IPS DF 6.9 (cell line): ENCODE measurements at regions not wholly inside any gene's neighbourhood (a gene's known extent, or its start where the extent isn't known, plus 50 kb on each side); places are given as distances from the start of the nearest gene placed in this dataset.
"Not testable (repeated sequence)": the region's sequence is repeated elsewhere in the genome, so short reads cannot be mapped to it uniquely, and the experiment has no call there.

ENCODE experiments used
- DNase-seq: peaks from one replicate; pipeline ENCODE4 v3.0.0-alpha.2; 2013; ENCODE audit warnings: low read depth, low spot score
- H3K27ac ChIP-seq: one replicate; pipeline ENCODE4 v1.5.1; 2013; ENCODE audit warnings: low read length, control low read depth
- H3K27me3 ChIP-seq: 2 replicates; pipeline ENCODE4 v1.6.1; 2013; ENCODE audit warnings: mild to moderate bottlenecking, low read length; ENCODE audit not compliant: control insufficient read depth, insufficient read depth
- H3K36me3 ChIP-seq: 2 replicates; pipeline ENCODE4 v1.6.1; 2013; ENCODE audit warnings: low read length; ENCODE audit not compliant: control insufficient read depth, insufficient read depth
- H3K4me1 ChIP-seq: 2 replicates; pipeline ENCODE4 v1.6.1; 2013; ENCODE audit warnings: low read length; ENCODE audit not compliant: control insufficient read depth, insufficient read depth
- H3K4me3 ChIP-seq: 2 replicates; pipeline ENCODE4 v1.5.1; 2013; ENCODE audit warnings: mild to moderate bottlenecking, low read length
- H3K9me3 ChIP-seq: 2 replicates; pipeline ENCODE4 v1.6.1; 2013; ENCODE audit warnings: low read length, inconsistent platforms; ENCODE audit not compliant: control insufficient read depth, insufficient read depth
- WGBS: extraction: QIAGEN DNeasy Blood & Tissue Kit; methylation state at CpG from one replicate; pipeline ENCODE4 v1.1.7; 2013; ENCODE audit warnings: mixed read lengths, missing lambda C conversion rate; ENCODE audit not compliant: insufficient read length, insufficient coverage; 5-methylcytosine and 5-hydroxymethylcytosine counted together

GRCh38 chr4:177250056-177250696 is 59.5 kb upstream of the NEIL3 start:
- H3K27me3 ChIP-seq, result no peaks in the 10 kb centered on the region
- peak; percentile 61 for DNase-seq
- H3K9me3 ChIP-seq, result no peaks in the 10 kb centered on the region
- no peaks in the 10 kb centered on the region for H3K4me1 ChIP-seq
- H3K27ac ChIP-seq, result no peak overlapping the region
- no CpG with 5 or more reads among the region's 15 CpGs for WGBS
- H3K36me3 ChIP-seq, result no peaks in the 10 kb centered on the region
- no peak overlapping the region for H3K4me3 ChIP-seq

DNA sequence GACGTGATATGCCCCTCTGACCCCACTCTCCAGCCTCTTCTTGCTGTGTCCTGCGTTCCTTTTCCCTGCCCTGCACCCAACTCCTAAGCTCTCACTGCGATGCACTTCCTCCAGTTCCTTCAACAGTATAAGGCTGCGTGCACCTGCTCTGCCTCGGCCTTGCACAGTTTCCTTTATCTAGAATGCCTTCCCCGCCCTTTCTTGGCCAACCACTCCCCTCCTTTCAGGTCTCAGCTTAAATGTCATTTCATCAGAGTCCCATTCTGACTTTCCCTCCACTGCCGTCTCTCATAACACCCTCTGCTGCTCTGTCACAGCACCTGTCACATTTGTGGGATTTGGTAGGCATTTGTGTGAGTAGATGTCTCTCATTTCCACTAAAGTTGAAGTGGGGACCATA is 58.4 kb upstream of the NEIL3 start:
- Histone ChIP-seq H3K27me3 (no peaks in the 10 kb centered on the region), H3K4me3 (no peak overlapping the region), H3K4me1 (no peaks in the 10 kb centered on the region), H3K27ac (no peak overlapping the region), H3K36me3 (no peaks in the 10 kb centered on the region), H3K9me3 (no peaks in the 10 kb centered on the region)
- no CpG with 5 or more reads among the region's 7 CpGs for WGBS
- no peak for DNase-seq

DNA sequence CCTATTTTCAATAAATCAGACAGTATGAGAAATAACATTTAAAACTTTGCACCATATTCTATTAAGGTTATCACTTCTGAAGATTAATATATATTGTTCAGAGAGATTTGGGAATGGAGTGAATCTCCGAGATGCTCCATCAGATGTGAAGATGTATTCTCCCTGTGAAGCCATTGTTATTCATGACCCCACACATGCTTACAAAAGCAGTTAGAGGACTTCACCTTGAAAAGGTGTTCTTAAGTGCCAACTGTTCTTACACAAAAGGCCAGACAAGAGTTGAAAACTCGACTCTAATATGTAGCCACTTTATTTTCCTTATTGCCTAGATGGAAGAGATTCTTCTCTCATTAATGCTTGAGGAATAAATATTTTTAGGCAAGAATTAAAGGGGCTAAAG is 54.3 kb upstream of the NEIL3 start:
- Histone ChIP-seq H3K27me3 (no peaks in the 10 kb centered on the region), H3K4me1 (no peaks in the 10 kb centered on the region), H3K36me3 (no peaks in the 10 kb centered on the region), H3K9me3 (no peaks in the 10 kb centered on the region), H3K27ac (no peak overlapping the region), H3K4me3 (no peak overlapping the region)
- no peak for DNase-seq
- no CpG with 5 or more reads among the region's 2 CpGs for WGBS

- no peaks in the 10 kb centered on the region for H3K36me3 ChIP-seq
- no peaks in the 10 kb centered on the region for H3K27me3 ChIP-seq
- no peak for DNase-seq
- no peak overlapping the region for H3K27ac ChIP-seq
- no peak overlapping the region for H3K4me3 ChIP-seq
- H3K4me1 ChIP-seq, result no peaks in the 10 kb centered on the region
- no peaks in the 10 kb centered on the region for H3K9me3 ChIP-seq
- WGBS, result no CpG with 5 or more reads among the region's 6 CpGs
Observed at GRCh38 chr4:177256950-177257349, 52.7 kb upstream of the NEIL3 start.

- H3K9me3 ChIP-seq, H3K4me3 ChIP-seq, H3K4me1 ChIP-seq, DNase-seq, H3K27me3 ChIP-seq, H3K27ac ChIP-seq, H3K36me3 ChIP-seq: not testable (repeated sequence)
- no CpG with 5 or more reads among the region's 2 CpGs for WGBS
Observed at GRCh38 chr4:177259466-177259865, 50.2 kb upstream of the NEIL3 start.
